H1 (cell line): ENCODE measurements at regions not wholly inside any gene's neighbourhood (a gene's known extent, or its start where the extent isn't known, plus 50 kb on each side); places are given as distances from the start of the nearest gene placed in this dataset.

ENCODE experiments used
- CTCF ChIA-PET: fragments of 300-600 bp; sonication (Branson Sonifier 250); formaldehyde crosslinking; loops from one replicate; lab custom pipeline; 2021; ENCODE audit not compliant: partially characterized antibody; lab: Charles Lee
- POLR2A ChIA-PET: fragments of 300-600 bp; sonication (Branson Sonifier 250); formaldehyde crosslinking; loops from one replicate; lab custom pipeline; 2021; ENCODE audit warnings: inconsistent platforms; ENCODE audit not compliant: partially characterized antibody; lab: Charles Lee
- DNase-seq, 2 experiments: peaks; one replicate each; pipeline versions ENCODE4 v3.0.0 to v3.0.0-alpha.2; 2010 to 2022; ENCODE audit warnings: low spot score in 2 of 2, low read depth in 1 of 2, mixed read lengths in 1 of 2
- FAIRE-seq: peaks from 2 replicates; lab custom pipeline; 2011; peaks lifted over from hg19 to GRCh38; lab: Jason Lieb, UNC
- H2AFZ ChIP-seq: 2 replicates; pipeline ENCODE4 v1.8.1; 2012; ENCODE audit warnings: low read length, inconsistent platforms
- H2AK5ac ChIP-seq: 2 replicates; pipeline ENCODE4 v1.6.1; 2013; ENCODE audit warnings: low read depth, low read length
- H2BK120ac ChIP-seq: replicated peaks from 2 replicates; pipeline ENCODE3; 2013; ENCODE audit warnings: low read depth, low read length, inconsistent platforms
- H2BK12ac ChIP-seq: 2 replicates; pipeline ENCODE4 v1.6.1; 2013; ENCODE audit warnings: low read depth, low read length
- H2BK15ac ChIP-seq: 2 replicates; pipeline ENCODE4 v1.6.1; 2013; ENCODE audit warnings: low read length
- H2BK20ac ChIP-seq: 2 replicates; pipeline ENCODE4 v1.6.1; 2013; ENCODE audit warnings: low read length
- H2BK5ac ChIP-seq: 2 replicates; pipeline ENCODE4 v1.6.1; 2013; ENCODE audit warnings: low read depth, low read length
- H3K14ac ChIP-seq: 2 replicates; pipeline ENCODE4 v1.6.1; 2013; ENCODE audit warnings: inconsistent platforms; ENCODE audit not compliant: insufficient read length
- H3K18ac ChIP-seq: 2 replicates; pipeline ENCODE4 v1.6.1; 2013; ENCODE audit warnings: low read length; ENCODE audit errors: extremely low read depth
- H3K23ac ChIP-seq: 2 replicates; pipeline ENCODE4 v1.6.1; 2013; ENCODE audit warnings: inconsistent platforms; ENCODE audit not compliant: insufficient read length
- H3K23me2 ChIP-seq: 2 replicates; pipeline ENCODE4 v1.6.1; 2013; ENCODE audit warnings: low read depth, low read length
- H3K27ac ChIP-seq: 2 replicates; pipeline ENCODE4 v1.6.1; 2011; ENCODE audit warnings: low read depth, low read length, inconsistent platforms
- H3K27me3 ChIP-seq, 4 experiments: replicated peaks in 1 of 4; 1 replicate in 1 of 4; 2 replicates in 3 of 4; pipeline versions ENCODE4 v1.6.1 to v1.8.1; 2011 to 2013; ENCODE audit warnings: low read length in 3 of 4, mild to moderate bottlenecking in 3 of 4, inconsistent platforms in 2 of 4, mixed read lengths in 2 of 4, moderate library complexity in 1 of 4; ENCODE audit not compliant: control insufficient read depth in 3 of 4, insufficient read depth in 3 of 4; ENCODE audit errors: extremely low read depth in 1 of 4
- H3K36me3 ChIP-seq, 4 experiments: 2 replicates each; pipeline versions ENCODE4 v1.6.1 to v1.8.1; 2011 to 2013; ENCODE audit warnings: mild to moderate bottlenecking in 4 of 4, low read length in 3 of 4, moderate library complexity in 2 of 4, control low read depth in 1 of 4, inconsistent platforms in 1 of 4; ENCODE audit not compliant: insufficient read depth in 4 of 4, control insufficient read depth in 2 of 4
- H3K4ac ChIP-seq: replicated peaks from 2 replicates; pipeline ENCODE3; 2013; ENCODE audit warnings: low read length, low read depth, mixed read lengths, inconsistent platforms; ENCODE audit not compliant: insufficient read length
- H3K4me1 ChIP-seq, 4 experiments: replicated peaks in 1 of 4; 1 replicate in 1 of 4; 2 replicates in 3 of 4; pipeline versions ENCODE4 v1.6.1 to v1.8.1; 2011 to 2013; ENCODE audit warnings: low read length in 3 of 4, inconsistent platforms in 2 of 4, mixed read lengths in 1 of 4; ENCODE audit not compliant: insufficient read depth in 4 of 4, control insufficient read depth in 3 of 4
- H3K4me2 ChIP-seq, 2 experiments: 2 replicates each; pipeline versions ENCODE4 v1.6.1 to v1.8.1; 2011 to 2013; ENCODE audit warnings: low read depth in 2 of 2, low read length in 2 of 2, control low read depth in 1 of 2, inconsistent platforms in 1 of 2, mild to moderate bottlenecking in 1 of 2; ENCODE audit not compliant: insufficient read depth in 1 of 2
- H3K4me3 ChIP-seq, 4 experiments: fragments of 200-600, 300-600 bp in 1 of 4; sonication (generic), shearing (Covaris generic), sonication (Bioruptor Twin) in 1 of 4; 2 replicates each; pipeline versions ENCODE4 v1.5.1 to v1.8.1; 2011 to 2016; ENCODE audit warnings: low read length in 4 of 4, low read depth in 3 of 4, control low read depth in 2 of 4, inconsistent platforms in 2 of 4, mild to moderate bottlenecking in 2 of 4, mixed read lengths in 1 of 4, moderate library complexity in 1 of 4; ENCODE audit not compliant: insufficient read depth in 2 of 4; ENCODE audit errors: extremely low read depth in 1 of 4
- H3K56ac ChIP-seq: replicated peaks from 2 replicates; pipeline ENCODE3; 2013; ENCODE audit warnings: low read depth, mild to moderate bottlenecking, mixed read lengths, low read length, inconsistent platforms; ENCODE audit not compliant: insufficient read length
- H3K79me1 ChIP-seq: 2 replicates; pipeline ENCODE4 v1.6.1; 2013; ENCODE audit warnings: low read depth, low read length, control low read depth
- H3K79me2 ChIP-seq, 2 experiments: 2 replicates each; pipeline versions ENCODE4 v1.6.1 to v1.8.1; 2012 to 2013; ENCODE audit warnings: low read length in 2 of 2, mild to moderate bottlenecking in 2 of 2, inconsistent platforms in 1 of 2; ENCODE audit not compliant: insufficient read depth in 2 of 2, control insufficient read depth in 1 of 2
- H3K9ac ChIP-seq, 4 experiments: replicated peaks in 1 of 4; 1 replicate in 1 of 4; 2 replicates in 3 of 4; pipeline versions ENCODE4 v1.6.1 to v1.8.1; 2011 to 2013; ENCODE audit warnings: low read depth in 3 of 4, low read length in 3 of 4, control low read depth in 2 of 4, mild to moderate bottlenecking in 2 of 4, moderate library complexity in 2 of 4, inconsistent platforms in 1 of 4; ENCODE audit errors: extremely low read depth in 1 of 4
- H3K9me3 ChIP-seq, 2 experiments: 2 replicates each; pipeline versions ENCODE4 v1.6.1 to v1.8.1; 2012 to 2013; ENCODE audit warnings: mild to moderate bottlenecking in 2 of 2, moderate library complexity in 2 of 2, control low read depth in 1 of 2, inconsistent platforms in 1 of 2, low read depth in 1 of 2, low read length in 1 of 2, mixed read lengths in 1 of 2; ENCODE audit not compliant: insufficient read depth in 2 of 2
- H4K20me1 ChIP-seq, 2 experiments: replicated peaks in 1 of 2; 2 replicates each; pipeline versions ENCODE3 to v1.8.1; 2011 to 2013; ENCODE audit warnings: inconsistent platforms in 2 of 2, low read length in 2 of 2, mild to moderate bottlenecking in 1 of 2; ENCODE audit not compliant: insufficient read depth in 2 of 2, control insufficient read depth in 1 of 2
- H4K5ac ChIP-seq: 2 replicates; pipeline ENCODE4 v1.6.1; 2013; ENCODE audit warnings: low read length, low read depth, mixed read lengths, inconsistent platforms; ENCODE audit not compliant: insufficient read length
- H4K8ac ChIP-seq: 2 replicates; pipeline ENCODE4 v1.8.0; 2013; ENCODE audit warnings: mild to moderate bottlenecking, moderate library complexity, low read length, inconsistent platforms; ENCODE audit not compliant: insufficient read depth; ENCODE audit errors: extremely low read depth
- H4K91ac ChIP-seq: replicated peaks from 2 replicates; pipeline ENCODE3; 2013; ENCODE audit warnings: low read length, mixed read lengths, inconsistent platforms; ENCODE audit not compliant: insufficient read length
- SRF ChIP-seq: IDR thresholded peaks from 2 replicates; pipeline ENCODE4 v1.6.1; 2011; ENCODE audit warnings: mild to moderate bottlenecking, low read depth, low read length, moderate library complexity
- WGBS, 2 experiments: shearing (Covaris generic) in 1 of 2; methylation state at CpG; one replicate each; pipeline versions ENCODE4 v1.1.6 to v1.1.7; 2013 to 2015; ENCODE audit warnings: low lambda C conversion rate in 2 of 2, mixed read lengths in 2 of 2, inconsistent platforms in 1 of 2, low coverage in 1 of 2, missing lambda C conversion rate in 1 of 2; ENCODE audit not compliant: insufficient replicate concordance in 2 of 2, insufficient coverage in 1 of 2, insufficient read length in 1 of 2; ENCODE audit errors: extremely low coverage in 1 of 2, missing lambda C conversion rate in 1 of 2; 5-methylcytosine and 5-hydroxymethylcytosine counted together

DNA sequence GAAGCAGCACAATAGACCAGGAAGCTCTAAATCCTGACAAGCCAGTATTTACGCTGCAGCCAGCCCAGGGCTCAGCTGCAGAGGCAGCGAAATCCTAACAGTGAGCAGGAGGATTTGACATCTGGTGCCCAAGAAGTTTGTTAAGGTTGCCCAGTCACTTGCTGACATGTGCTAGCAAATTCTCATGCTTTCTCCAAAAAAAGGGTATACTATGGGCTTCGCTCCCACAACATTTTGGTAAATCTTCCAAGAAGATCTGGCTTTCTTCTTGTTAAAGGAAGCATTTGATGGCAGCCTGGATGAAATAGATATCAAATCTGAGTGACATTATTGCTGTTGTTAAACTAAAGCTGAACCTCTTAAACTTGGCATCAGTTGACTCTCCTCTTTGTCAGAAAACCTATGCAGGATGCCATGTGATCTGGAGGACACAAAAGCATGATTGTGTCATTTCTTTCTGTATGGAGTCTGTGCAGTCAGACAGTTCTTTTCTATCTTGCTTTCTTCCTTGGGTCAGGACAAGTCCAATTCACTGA is 949.7 kb upstream of the RBFOX1 start:
- H3K23ac ChIP-seq: no peak overlapping the region
- H2AFZ ChIP-seq: no peak overlapping the region
- no peaks in the 10 kb centered on the region for H3K79me1 ChIP-seq
- CTCF ChIA-PET: interaction anchor here (0.6 kb wide), 1 partner anchor 581 kb away, joined by 3 read pairs; no protein-coding TSS in a partner anchor
- 94% methylated on average over 3 of the region's 3 CpGs; no CpG with 5 or more reads in 1 of the 2 experiments for WGBS, 2 experiments
- H2BK120ac ChIP-seq: no peak overlapping the region
- POLR2A ChIA-PET: no interaction called here
- no peak overlapping the region for H2BK15ac ChIP-seq
- no peak overlapping the region for H2BK12ac ChIP-seq
- H3K4me1 ChIP-seq: no peaks in the 10 kb centered on the region
- H3K4ac ChIP-seq: no peak overlapping the region
- TF ChIP-seq SRF: no peak
- TF ChIP-seq, all 59 proteins: peak for 0
- Histone ChIP-seq H3K23me2 (no peaks in the 10 kb centered on the region), H4K20me1 (no peaks in the 10 kb centered on the region), H2BK5ac (no peak overlapping the region), H3K18ac (no peak overlapping the region), H4K91ac (no peak overlapping the region), H2BK20ac (no peak overlapping the region), H2AK5ac (no peak overlapping the region), H3K79me2 (no peaks in the 10 kb centered on the region), H4K5ac (no peak overlapping the region), H3K36me3 (no peaks in the 10 kb centered on the region), H3K14ac (no peak overlapping the region), H4K8ac (no peak overlapping the region), H3K27me3 (no peaks in the 10 kb centered on the region), H3K9me3 (no peaks in the 10 kb centered on the region), H3K56ac (no peak overlapping the region), H3K9ac (no peak overlapping the region), H3K4me2 (no peak overlapping the region), H3K27ac (no peak overlapping the region), H3K4me3 (no peak overlapping the region)
- DNase-seq: no peak
- FAIRE-seq: no peak
